HG03442 (cell line): ENCODE measurements at regions not wholly inside any gene's neighbourhood (a gene's known extent, or its start where the extent isn't known, plus 50 kb on each side); places are given as distances from the start of the nearest gene placed in this dataset.
"Not testable (repeated sequence)": the region's sequence is repeated elsewhere in the genome, so short reads cannot be mapped to it uniquely, and the experiment has no call there.

Source experiments
- ATAC-seq: cut with Tn5 transposase; IDR thresholded peaks from one replicate; pipeline ENCODE4 v1.9.1; 2021; ENCODE audit warnings: mild to moderate bottlenecking, moderate library complexity; ENCODE audit not compliant: unreplicated experiment

DNA sequence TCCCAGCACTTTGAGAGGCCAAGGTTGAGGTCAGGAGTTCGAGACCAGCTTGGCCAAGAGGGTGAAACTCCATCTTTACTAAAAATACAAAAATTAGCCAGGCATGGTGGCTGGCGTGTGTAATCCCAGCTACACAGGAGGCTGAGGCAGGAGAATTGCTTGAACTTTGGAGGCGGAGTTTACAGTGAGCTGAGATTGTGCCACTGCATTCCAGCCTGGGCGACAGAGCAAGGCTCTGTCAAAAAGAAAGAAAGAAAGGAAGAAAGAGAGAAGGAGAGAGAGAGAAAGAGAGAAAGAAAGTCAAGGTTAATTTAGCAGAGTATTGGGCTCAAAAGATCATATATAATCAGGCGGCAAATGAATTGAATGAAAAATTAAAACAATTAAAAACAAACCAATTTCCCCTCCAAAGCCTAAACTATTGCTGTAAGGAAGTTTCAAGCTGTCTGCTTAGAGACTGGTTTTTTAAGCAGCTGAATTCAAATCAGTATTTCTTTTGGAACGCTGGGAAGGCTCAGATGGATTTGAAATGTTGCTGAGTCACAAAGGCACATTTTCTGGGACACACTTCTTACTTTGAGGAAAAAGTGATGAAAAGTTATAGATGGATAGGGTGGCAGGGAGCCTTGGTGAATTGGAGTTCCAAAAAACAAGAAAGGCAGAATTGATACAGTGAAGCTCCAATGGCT is 81.3 kb upstream of the BHLHE40 start:
- ATAC-seq = no peak

DNA sequence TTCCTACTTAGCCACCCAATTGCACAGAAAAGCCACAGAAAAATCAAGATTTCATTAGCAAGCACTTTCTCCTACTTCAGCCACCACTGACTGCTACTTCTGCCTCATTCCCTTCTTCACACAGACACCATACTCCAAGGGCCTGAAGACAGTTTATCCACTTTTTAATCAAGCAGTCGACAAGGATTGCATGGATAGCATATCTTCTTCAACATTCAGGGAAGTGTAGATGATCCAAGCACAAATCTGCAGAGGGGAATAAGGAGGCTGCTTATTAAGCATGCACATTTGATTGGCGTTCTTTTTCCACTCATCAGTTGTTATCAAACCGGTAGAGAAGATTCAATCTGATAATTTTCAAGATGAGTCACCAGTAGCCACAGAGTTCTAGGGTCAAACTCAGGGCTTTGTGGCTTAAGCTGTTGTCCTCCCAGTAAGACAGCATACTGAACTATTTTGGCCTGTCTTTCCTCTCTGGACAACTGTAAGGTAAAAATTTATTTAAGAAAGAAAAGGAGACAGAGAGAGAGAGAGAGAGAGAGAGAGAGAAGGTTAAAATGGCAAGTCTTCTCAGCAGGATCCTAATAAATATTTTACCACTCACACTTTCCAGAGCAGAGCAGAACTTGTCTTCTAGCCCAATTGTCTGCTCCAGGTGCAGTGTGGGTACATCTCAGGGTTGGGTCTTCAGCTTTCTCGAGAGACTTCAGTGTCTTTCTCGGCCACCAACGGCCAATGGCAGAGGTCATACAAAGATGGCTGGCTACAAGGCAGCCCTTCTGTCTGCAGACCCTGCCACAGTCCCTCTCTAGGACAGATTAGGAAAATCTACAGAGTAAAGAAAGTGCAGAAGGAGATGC is 80.6 kb upstream of the BHLHE40 start:
- ATAC-seq = peak; percentile 99

DNA sequence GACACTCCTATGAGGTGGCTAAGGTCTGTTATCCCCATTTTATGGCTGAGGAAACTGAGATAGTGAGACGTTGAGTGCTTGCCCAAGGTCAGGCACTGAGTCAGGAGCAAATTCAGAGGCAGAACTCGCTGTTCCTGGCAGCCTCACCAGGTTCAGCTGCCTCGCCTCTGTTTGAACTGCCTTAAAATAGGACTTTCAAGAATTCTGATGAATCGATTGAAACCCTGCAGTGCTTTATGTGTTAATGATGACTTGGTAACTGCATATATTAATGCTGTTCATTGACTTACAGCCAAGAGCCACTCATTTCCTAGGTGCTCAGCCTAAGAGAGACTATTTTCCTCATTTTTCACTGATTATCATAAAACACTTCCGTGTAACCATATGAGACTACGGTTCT is 79.5 kb upstream of the BHLHE40 start:
- ATAC-seq = no peak

DNA sequence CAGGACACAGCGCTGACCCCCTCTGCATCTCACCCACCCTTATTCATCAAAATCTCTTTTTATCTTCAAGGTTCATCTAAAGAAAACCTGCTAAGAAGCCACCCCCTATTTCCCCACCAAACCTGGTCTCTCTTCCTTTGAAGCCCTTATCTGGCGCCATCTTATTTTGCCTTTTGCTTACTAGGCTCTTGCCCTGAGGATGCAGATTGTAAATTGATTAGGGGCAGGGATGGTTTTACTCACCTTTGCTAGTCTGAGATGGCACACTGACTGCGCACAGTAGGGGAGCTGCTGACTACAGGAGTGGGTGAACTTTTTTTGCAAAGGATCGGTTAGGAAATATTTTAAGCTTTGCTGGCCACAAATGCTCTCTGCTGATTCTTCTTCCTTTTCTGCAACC is 78.9 kb upstream of the BHLHE40 start:
- ATAC-seq = no peak

DNA sequence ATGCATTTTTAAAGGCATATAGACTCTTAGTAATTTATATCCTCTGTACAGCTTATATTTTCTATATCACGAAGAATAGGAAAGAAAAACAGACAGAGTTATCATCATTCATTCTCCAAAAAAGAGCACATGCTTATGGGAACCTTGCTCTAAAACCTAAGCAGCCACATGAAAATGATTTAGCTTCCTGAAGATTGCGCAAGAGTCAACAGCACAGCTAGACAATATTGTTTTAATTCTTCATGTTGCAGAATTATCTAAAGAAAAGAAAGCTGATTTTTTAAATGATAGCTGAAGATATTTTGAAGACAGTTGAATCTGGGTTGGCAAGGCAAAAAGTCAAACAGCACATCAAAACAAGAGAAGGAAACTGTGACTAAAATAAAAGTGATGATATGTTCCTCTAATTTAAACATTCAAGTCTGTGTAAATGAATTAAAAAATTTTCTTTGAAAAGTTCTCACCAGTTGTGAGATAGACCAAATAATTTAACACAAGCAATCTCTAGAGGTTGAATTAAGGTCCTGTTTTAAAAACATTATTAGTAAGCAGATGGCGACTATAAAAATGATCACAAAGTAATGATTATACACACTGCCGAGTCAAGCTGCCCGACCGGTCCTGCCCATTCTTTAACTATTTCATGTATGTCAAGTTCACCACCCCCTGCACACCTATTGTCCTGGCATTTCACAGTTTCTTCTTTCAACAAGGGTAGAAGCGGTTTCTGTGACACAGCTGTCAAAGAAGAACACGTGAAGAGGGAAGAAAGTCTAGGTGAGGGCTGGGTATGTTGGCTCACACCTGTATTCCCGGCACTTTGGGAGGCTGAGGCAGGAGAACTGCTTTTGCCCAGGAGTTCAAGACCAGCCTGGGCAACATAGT is 74.2 kb upstream of the BHLHE40 start:
- ATAC-seq = no peak

DNA sequence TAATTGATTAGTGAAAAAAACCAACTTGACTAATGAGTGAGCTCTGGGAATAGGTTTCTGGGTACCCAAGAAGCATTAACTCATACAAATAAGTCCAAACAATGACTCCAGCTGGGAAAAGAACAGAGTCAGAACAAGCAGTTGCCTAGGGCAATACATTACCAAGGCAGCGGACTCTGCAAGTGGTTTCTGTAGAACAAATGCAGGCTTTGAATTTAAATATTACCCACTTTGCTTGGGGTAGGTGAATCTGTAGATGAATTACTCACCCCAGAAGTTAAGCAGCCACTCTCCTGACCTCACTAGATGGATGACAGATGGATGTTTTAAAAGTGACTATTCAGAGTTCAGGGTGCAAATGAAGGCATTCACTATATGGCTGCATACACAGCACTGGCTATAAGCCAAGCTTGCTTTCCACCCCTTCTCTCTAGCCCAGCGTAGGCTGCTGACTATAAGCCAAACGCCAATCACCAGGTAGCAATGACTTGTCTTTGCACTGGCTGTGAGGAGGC is 73.1 kb upstream of the BHLHE40 start:
- ATAC-seq = no peak

DNA sequence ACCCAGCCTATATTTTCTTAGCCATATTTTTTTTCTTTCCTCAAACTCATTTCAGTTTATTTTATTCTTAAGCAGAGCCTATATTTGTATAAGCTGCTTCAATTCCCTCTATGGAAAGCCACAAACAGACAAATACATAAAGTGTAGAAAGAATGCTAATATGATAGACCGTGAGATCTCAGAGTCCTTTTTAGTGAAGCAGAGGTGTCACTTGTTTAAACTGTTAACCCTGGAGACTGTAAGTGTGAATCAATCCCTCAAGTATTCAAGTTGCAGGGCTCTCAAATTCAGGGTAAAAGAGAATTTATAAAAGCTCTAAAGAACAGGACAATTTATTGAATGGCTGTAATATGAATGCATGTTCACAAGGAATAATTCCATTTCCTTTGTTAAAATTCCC is 72.2 kb upstream of the BHLHE40 start:
- no peak for ATAC-seq

DNA sequence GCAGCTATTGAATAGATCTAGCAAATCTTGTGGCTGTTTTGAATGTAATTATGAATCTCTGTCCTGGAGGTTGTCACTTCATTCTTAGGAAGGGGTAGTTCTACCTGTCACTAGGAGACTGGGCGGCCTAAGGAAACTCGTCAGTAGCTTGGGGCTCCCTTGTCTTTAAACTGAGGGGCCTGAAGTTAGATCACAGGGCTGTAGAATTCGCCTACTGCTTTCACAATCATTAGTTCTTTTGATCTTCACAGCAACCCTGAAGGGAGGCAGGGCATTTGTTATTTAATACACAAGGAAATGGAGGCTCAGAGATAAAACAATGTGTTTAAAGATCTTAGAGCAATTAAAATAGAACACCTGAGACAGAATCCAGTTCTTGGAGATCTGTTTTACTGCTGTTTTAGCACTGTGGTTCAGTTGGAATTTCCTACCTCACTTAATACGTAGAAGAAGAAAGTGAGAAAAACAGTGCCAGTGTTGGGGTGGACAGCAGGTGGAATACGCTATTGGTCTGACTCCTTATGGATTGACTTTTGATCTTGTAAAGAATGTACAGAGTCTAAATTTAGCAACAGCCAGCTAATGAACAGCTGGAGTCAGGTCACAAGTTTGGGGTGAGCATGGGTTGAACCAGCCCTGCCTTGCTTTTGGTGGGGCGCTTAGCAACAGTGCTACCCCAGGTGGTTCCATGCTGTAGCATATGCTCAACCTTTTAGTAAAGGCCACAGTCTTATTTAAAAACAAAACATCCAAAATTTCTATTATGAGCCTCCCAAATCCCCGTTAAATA is 71.4 kb upstream of the BHLHE40 start:
- ATAC-seq = peak; percentile 48

DNA sequence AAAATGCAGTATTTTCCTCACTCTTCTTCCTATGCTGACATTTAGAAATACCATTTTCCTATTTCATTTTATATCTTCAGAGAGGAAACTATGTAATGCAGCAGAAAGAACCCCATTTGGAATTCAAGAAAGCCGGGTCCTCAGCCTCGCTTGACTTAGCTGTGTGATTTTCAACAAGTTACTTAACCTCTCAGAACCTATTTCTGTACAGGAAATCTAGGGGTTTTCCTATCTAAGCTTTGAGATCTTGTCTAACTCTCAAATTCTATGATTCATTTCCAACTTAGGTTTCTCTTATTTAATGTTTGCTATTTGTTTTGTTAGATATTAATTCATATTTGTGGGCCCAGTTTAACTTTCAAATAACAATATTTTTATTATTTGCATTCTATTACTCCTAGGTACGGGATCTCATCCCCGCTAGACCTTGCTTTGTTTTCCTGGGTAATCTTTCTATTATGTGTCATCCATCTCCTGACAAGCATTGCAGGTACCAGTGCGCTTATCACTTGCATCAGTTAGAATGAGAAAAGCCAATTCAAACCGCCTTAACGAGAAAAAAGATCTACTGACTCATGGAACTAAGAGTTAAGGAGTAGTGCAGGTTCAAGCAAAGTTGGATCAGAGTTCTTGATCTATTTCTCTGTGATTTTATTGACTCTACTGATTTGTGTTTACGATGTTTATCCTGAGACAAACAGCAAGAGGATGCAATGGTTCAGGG is 70.6 kb upstream of the BHLHE40 start:
- no peak for ATAC-seq

DNA sequence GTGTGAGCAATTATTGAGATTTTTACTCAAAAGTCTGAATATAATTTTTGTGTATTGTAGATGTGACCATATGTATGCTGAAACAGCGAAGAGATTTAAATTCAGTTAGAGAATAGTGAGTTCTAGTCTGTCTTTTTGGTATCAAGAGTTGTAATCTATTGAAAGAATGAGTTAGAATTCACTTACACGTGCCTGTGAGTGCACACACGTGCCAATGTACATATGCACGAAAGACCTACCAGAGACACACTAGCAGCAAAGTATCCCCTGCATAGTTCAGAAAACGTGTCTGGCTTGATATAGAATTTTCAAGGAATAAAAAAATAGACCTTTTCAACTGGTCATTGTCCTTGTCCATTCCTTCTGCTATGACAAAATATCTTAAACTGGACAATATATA is 64.8 kb upstream of the BHLHE40 start:
- ATAC-seq = no peak

DNA sequence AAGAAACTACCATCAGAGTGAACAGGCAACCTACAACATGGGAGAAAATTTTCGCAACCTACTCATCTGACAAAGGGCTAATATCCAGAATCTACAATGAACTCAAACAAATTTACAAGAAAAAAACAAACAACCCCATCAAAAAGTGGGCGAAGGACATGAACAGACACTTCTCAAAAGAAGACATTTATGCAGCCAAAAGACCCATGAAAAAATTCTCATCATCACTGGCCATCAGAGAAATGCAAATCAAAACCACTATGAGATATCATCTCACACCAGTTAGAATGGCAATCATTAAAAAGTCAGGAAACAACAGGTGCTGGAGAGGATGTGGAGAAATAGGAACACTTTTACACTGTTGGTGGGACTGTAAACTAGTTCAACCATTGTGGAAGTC is 57.6 kb upstream of the BHLHE40 start:
- not testable (repeated sequence) for ATAC-seq

DNA sequence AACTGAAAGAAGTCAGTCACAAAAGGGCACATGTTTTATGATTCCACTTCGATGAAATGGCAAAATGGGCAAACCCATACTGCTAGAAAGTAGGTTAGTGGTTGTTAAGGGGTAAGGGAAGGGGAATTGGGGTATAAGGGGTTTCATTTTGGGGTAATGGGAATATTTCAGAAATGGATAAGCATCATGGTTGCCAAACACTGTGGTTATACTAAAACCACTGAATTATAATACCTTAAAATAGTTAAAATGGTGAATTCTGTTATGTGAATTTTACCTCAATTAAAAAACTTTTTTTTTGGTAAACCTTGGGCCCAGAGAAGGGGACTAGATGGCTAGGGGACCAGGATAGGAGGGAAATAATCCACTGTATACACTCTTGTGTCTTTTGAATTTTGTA is 52.3 kb upstream of the BHLHE40 start:
- no peak for ATAC-seq

DNA sequence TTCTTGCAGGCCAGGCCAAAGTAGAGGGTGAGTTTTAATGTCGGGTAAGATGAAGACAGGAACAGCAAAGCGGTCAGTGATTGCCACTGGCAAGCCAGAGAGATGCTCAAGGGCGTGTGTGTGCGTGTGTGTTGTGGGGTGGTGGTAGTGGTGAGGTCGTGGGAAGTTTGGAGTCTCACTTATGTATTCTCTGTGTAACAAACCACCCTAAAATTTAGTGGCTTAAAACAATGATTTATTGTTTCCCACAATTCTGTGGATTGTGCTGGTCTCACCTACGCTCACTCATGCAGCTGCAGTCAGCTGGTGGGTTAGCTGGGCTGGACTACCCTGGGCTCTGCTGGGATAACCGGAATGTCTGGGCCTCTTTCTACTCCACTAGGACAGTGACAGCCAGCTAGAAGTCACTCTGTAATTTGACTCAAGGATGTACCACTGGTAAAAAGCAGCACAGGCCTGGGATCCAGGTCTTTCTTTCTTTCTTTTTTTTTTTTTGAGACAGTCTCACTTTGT is 50.9 kb upstream of the BHLHE40 start:
- ATAC-seq = no peak
